ENCODE measurements at regions not wholly inside any gene's neighbourhood (a gene's known extent, or its start where the extent isn't known, plus 50 kb on each side); places are given as distances from the start of the nearest gene placed in this dataset.

GRCh38 chrX:110408949-110409588 lies 50.4 kb downstream of the RTL9 start:
- no peak for TF ChIP-seq CTCF (IDR thresholded peaks at IDR 0.05)
- no peaks in the 10 kb centered on the region for H3K9me3 Mint-ChIP-seq

GRCh38 chrX:110409925-110410324 lies 51.3 kb downstream of the RTL9 start:
- Mint-ChIP-seq H3K4me3 (no peak overlapping the region), H3K4me1 (peaks cover 5% of the 10 kb centered on the region), H3K9me3 (no peaks in the 10 kb centered on the region), H3K27ac (no peak overlapping the region), H3K27me3 (no peaks in the 10 kb centered on the region), H3K36me3 (ENCODE audit: low read depth) (no peaks in the 10 kb centered on the region)
- no peak for DNase-seq
- intact Hi-C loops (cut with micrococcal nuclease), result loop anchor here (5.0 kb wide), 1 partner anchor 93 kb away; the partner anchor contains the start of gene AMMECR1
- CTCF ChIA-PET, result interaction anchor here (1.1 to 11.2 kb wide), 3 partner anchors 250 to 266 kb away, joined by 3 to 213 read pairs (median 63); no protein-coding TSS in a partner anchor
- POLR2A ChIA-PET, result no interaction called here
- no peak for TF ChIP-seq CTCF (IDR thresholded peaks at IDR 0.05)
- ATAC-seq (ENCODE audit: low read depth), result no peak

More at GRCh38 chrX:110408949-110409588, 50.4 kb downstream of the RTL9 start:
- intact Hi-C loops (cut with micrococcal nuclease), result loop anchor here (1.0 to 5.0 kb wide), 3 partner anchors 92 to 253 kb away; partner anchors contain the start of gene AMMECR1
- H3K4me1 Mint-ChIP-seq, result peaks cover 5% of the 10 kb centered on the region
- no peaks in the 10 kb centered on the region for H3K27me3 Mint-ChIP-seq
- no peak for ATAC-seq (ENCODE audit: low read depth)
- ChIA-PET POLR2A (no interaction called here), CTCF (interaction anchor here (0.8 to 11.2 kb wide), 5 partner anchors 243 to 262 kb away, joined by 3 to 213 read pairs (median 5); no protein-coding TSS in a partner anchor)
- no peak overlapping the region for H3K27ac Mint-ChIP-seq
- no peaks in the 10 kb centered on the region for H3K36me3 Mint-ChIP-seq (ENCODE audit: low read depth)
- no peak for DNase-seq
- no peak overlapping the region for H3K4me3 Mint-ChIP-seq

GRCh38 chrX:110410603-110411002 lies 52.0 kb downstream of the RTL9 start:
- Mint-ChIP-seq H3K4me1 (peaks cover 5% of the 10 kb centered on the region), H3K27ac (no peak overlapping the region), H3K4me3 (no peak overlapping the region), H3K36me3 (ENCODE audit: low read depth) (no peaks in the 10 kb centered on the region), H3K27me3 (no peaks in the 10 kb centered on the region), H3K9me3 (no peaks in the 10 kb centered on the region)
- ChIA-PET POLR2A (no interaction called here), CTCF (interaction anchor here (1.1 to 11.2 kb wide), 4 partner anchors 251 to 267 kb away, joined by 3 to 213 read pairs (median 33); no protein-coding TSS in a partner anchor)
- intact Hi-C loops (cut with micrococcal nuclease), result no loop called here
- DNase-seq, result no peak
- TF ChIP-seq CTCF (IDR thresholded peaks at IDR 0.05), result no peak
- ATAC-seq (ENCODE audit: low read depth), result no peak

GRCh38 chrX:110412971-110413726 lies 54.5 kb downstream of the RTL9 start:
- DNase-seq, result peak; percentile 37
- Mint-ChIP-seq H3K27ac (no peak overlapping the region), H3K4me1 (peaks cover 5% of the 10 kb centered on the region), H3K4me3 (no peak overlapping the region), H3K9me3 (no peaks in the 10 kb centered on the region), H3K27me3 (no peaks in the 10 kb centered on the region), H3K36me3 (ENCODE audit: low read depth) (no peaks in the 10 kb centered on the region)
- ChIA-PET CTCF (interaction anchor here (1.3 to 11.2 kb wide), 4 partner anchors 248 to 267 kb away, joined by 4 to 213 read pairs (median 34); no protein-coding TSS in a partner anchor), POLR2A (no interaction called here)
- intact Hi-C loops (cut with micrococcal nuclease), result loop anchor here (1.0 kb wide), 3 partner anchors 253 to 267 kb away; no protein-coding TSS in a partner anchor
- ATAC-seq (ENCODE audit: low read depth), result peak; percentile 86
- TF ChIP-seq CTCF (IDR thresholded peaks at IDR 0.05), result peak; percentile 60

- H3K27ac Mint-ChIP-seq, result no peak overlapping the region
- POLR2A ChIA-PET, result interaction anchor here (0.7 kb wide), 1 partner anchor 271 kb away, joined by 3 read pairs; no protein-coding TSS in a partner anchor
- intact Hi-C loops (cut with micrococcal nuclease), result loop anchor here (1.0 kb wide), 3 partner anchors 253 to 267 kb away; no protein-coding TSS in a partner anchor
- no peak for TF ChIP-seq CTCF (IDR thresholded peaks at IDR 0.05)
- no peaks in the 10 kb centered on the region for H3K36me3 Mint-ChIP-seq (ENCODE audit: low read depth)
- H3K9me3 Mint-ChIP-seq, result no peaks in the 10 kb centered on the region
- peaks cover 5% of the 10 kb centered on the region for H3K4me1 Mint-ChIP-seq
- DNase-seq (no peak), ATAC-seq (ENCODE audit: low read depth) (no peak)
- H3K27me3 Mint-ChIP-seq, result peaks cover 1% of the 10 kb centered on the region
- H3K4me3 Mint-ChIP-seq, result no peak overlapping the region
- CTCF ChIA-PET, result interaction anchor here (1.3 to 11.2 kb wide), 4 partner anchors 249 to 267 kb away, joined by 4 to 213 read pairs (median 34); no protein-coding TSS in a partner anchor
Observed at GRCh38 chrX:110413727-110414124, 55.1 kb downstream of the RTL9 start.
